Fibroblast of skin of left quadriceps (primary cell): ENCODE measurements at regions not wholly inside any gene's neighbourhood (a gene's known extent, or its start where the extent isn't known, plus 50 kb on each side); places are given as distances from the start of the nearest gene placed in this dataset.
"Not testable (repeated sequence)": the region's sequence is repeated elsewhere in the genome, so short reads cannot be mapped to it uniquely, and the experiment has no call there.

ENCODE experiments used
- DNase-seq, 2 experiments: peaks; one replicate each; pipeline ENCODE4 v3.0.0-alpha.2; 2013; ENCODE audit warnings: low read depth in 2 of 2

GRCh38 chr3:28575746-28576613 is 227.4 kb upstream of the AZI2 start:
- DNase-seq = no peak

DNA sequence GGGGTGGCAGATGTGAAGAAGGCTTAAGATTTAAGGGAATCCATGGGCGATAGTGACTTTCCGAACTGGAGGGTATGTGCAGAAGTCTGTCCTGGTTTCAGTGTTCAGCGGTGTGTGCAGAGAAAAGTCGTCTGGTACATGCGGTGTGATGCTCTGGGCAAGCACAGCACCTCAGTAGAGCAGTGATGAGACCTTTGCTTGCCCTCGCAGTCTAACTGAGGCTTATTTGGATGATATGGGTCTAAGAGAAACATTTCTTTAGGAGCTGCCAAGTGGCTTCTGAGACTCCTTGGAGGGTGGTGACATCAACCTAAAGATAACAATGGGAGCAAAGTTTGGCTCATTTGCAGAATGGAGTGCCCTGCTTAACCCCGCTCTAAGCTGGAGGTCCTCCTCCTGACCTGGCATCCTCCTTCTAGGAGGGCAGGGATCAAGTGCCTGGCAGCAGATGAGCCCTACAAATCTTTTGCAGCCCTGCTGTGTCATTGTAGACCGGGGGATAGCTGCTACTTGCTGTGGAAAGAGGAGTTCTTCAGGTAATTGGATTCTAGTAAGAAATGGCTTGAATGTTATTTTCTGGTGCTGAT is 228.1 kb upstream of the AZI2 start:
- DNase-seq = no peak

- no peak for DNase-seq
Measured at GRCh38 chr3:28577941-28578500, 229.4 kb upstream of the AZI2 start.

DNA sequence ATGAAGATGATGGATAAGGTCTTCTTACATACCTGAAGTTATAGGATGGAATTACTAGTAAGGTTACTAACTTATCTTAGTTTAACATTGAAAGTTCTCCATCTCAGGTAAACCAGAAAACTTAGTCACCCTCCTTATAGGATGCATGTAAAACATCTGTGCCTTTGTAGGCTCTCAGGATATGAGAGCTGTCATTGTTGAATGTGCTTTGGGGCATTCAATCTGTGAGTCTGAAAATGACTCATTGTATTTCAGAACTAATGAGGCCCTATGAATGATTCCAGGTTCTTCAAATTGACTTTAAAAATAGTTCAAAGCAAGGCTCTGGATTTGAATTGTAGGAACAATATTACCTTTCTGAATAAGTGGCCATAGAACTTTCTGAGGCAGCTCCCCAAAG is 237.7 kb upstream of the AZI2 start:
- DNase-seq = no peak

DNA sequence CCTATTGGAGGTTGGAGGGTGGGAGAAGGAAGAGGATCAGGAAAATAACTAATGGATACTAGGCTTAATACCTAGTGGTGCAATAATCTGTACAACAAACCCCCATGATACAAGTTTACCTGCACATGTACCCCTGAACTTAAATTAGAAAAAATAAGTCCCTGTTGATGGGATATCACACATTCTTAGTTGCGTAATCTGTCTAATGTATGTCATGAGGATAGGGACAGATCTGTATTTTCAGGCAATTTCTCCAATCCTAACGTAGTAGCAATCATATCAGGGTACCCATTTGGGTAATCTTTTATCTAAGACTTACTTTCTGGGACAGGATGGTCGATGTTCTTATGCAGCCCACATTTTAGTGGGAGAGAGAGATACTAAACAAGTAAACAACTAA is 239.1 kb upstream of the AZI2 start:
- DNase-seq = no peak

DNA sequence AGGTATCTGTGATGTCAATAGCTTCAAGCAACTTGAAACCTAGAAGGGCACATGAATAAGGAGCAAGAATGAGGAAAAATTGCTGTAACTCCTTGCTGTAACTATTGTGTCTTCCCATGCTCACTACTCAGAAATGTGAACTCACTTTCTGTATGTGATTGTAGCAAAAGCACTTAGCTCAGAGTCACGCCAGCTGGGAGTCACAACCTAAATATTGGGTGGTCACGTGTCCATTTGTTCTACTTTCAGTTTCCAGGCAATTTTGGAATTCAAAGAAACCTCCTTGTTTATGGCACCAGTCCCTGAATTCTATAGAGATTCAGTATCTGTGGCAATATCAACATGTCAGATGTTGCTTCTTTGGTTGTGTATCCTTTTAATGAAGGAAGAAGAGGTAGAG is 241.6 kb upstream of the AZI2 start:
- no peak for DNase-seq

- DNase-seq = no peak
Measured at GRCh38 chr3:28590860-28591259, 242.2 kb upstream of the AZI2 start.

- no peak for DNase-seq
Measured at GRCh38 chr3:28595372-28595771, 246.7 kb upstream of the AZI2 start.

GRCh38 chr3:28597452-28597851 is 248.8 kb upstream of the AZI2 start:
- DNase-seq = no peak

GRCh38 chr3:28598165-28598564 is 249.5 kb upstream of the AZI2 start:
- DNase-seq = no peak

GRCh38 chr3:28601291-28601690 is 252.7 kb upstream of the AZI2 start:
- no peak for DNase-seq

DNA sequence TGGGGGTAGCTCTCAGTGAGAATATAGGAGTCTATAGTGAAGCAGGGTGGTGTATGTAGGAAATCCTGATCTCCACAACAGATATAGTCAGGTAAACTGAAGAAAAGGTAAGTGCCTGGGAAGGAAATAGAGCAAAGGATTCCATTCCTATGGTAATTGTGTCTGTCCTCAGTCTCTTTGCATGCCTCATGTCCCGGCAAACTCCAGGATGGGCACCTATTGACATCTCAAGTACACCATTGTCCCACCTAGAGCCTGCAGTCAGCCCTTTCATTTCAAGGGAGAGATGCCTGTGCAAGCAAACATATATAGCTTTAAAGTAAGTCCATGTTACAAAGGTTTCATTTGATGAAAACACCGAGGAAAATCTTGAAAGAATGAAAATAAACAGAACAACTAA is 257.7 kb upstream of the AZI2 start:
- no peak for DNase-seq

DNA sequence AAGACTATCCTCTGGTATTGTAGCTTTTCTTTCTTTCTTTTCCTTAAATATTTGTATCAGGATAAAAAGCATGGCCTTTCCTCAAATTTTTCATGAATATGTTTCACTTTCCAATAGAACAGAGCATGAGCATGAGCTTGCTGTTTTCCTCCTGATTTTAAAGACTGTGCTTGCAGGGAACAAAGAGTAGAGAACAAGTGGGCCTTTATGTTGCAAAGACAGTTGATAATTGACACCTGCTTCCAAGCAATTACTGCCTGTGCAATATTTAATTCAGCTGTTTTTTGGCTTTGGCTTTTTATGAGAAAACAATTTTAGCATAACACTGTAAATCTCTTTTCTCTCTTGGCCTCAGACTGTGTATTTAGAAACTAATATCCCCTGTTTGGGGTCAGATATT is 263.6 kb upstream of the AZI2 start:
- DNase-seq = no peak

DNA sequence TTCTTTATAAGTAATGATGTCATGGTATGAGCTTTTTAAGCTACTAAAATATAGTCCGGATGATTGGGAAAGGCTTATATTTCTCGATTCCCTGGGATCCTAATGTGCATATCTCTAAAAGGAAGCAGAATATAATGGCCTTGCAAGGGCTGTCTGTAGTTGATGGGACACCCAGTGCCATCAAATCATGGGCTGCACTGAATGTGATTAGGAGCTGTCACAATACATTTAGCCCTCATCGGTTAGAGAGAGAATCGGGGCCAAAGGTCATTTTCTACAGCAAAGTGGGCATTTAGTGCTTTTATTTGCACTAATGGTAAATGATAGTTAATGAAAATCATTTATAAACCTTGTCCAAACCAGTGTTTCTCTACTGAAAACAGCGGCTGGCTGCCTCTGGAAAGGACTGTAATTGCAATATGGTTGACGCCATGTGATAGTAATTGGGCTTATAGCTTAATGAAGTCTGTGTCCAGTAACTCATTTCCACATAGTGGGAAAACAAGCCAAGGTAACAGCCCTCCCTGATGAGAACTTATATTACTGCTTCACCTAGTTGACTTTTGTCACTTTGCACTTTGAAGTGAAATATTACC is 265.0 kb upstream of the AZI2 start:
- DNase-seq = no peak

DNA sequence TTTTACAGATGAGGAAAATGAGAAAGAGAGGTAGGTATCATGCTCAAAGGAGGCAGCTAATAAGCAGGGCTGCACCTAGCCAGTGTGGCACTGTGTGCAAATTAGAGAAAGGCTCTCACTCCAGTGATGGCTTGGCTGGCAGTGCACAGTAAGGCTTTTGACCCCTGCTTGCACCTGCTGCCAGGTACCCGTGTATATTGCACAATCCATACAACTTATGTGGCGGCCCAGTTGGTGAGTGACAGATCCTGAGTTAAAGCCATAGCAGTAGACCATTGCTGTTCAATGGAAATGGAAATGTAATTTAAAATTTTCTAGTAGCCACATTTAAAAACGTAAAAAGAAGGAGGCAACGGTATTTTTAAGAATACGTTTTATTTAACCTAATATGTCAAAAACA is 266.4 kb upstream of the AZI2 start:
- DNase-seq = no peak

DNA sequence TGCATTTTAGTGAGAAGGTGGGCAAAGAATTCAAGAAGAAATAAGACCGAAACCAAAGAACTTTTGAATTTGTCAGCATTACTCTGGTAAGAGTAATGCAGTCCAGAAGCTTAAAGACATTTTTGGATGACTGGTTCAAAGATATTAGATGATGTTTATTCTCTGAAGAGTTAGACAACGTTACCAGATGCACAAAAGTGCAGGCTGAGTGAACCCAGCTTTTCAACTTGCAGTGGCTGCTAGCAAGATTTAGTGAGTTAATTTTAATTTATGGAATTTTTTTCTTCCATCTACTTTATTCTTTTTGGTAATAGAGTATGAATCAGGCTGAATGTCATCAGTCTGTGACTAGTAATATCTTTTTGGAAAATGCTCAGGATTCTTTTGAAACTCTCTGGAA is 267.3 kb upstream of the AZI2 start:
- DNase-seq = no peak

- DNase-seq = no peak
Measured at GRCh38 chr3:28617821-28618220, 269.2 kb upstream of the AZI2 start.

DNA sequence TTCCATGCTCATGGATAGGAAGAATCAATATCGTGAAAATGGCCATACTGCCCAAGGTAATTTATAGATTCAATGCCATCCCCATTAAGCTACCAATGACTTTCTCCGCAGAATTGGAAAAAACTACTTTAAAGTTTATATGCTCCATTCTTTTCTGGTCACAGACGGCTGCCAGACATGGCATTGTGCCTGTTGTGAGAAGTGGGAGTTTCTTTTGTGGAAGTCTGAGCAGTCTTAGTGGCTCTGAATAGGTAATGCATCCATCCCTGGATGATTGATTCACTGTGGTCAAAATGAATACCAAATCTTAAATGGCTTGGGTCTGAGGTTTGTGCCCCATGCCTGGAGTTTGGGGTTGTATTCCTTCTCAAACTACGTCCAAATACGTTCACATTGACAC is 274.5 kb upstream of the AZI2 start:
- DNase-seq = no peak

DNA sequence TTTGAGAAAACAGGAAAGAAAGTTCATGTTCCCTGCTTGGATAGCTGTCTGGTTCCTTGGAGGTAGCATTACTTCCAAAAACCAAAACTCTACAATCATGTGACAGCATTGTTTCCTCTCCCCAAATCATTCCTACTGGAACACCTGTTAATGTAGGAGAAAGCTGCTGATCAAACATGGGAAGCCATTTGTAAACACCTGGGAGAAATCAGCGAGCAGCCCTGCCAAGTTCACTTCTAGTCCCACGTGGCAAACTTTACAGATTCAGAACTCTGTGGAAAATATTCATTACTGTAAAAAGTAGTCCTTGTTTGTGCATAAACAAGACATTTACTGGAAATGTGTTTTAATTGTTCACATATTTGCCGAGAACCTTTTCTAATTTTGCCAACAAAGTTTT is 275.5 kb upstream of the AZI2 start:
- no peak for DNase-seq

DNA sequence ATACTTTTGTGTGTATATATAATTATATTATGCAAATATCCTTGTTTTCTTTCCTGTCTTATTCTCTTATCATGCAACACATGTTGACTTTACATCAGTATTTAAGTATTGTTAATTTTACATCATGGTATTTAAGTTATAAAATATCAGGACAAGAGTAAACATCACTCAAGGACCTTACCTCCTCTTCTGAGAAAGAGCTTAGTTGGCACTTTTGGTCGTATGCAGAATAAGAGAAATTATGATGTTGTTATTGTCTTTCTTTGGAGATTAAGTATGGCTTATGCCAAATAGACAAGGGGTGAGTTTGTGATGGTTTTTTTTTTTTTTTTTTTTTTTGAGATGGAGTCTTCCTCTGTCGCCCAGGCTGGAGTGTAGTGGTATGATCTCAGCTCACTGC is 279.2 kb upstream of the AZI2 start:
- not testable (repeated sequence) for DNase-seq

DNA sequence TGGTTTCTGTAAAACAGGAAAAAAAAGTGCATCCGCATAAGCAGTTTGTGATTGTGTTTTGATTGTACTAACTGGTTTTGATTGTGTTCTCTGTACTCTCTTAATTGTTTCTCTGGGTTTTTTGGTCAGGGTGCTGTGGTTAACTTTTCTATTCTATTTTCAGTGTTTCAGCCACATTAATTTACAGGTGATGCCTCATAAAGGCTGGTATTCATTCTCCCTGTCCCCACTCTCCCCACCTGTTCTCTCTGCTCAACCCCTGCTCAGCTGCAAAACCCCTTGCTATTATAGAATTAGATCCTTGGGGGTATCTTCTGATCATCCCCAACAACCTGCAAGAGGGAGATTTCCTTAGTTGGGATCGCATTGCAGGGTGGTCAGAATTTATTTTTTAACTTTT is 285.4 kb upstream of the AZI2 start:
- DNase-seq = no peak

DNA sequence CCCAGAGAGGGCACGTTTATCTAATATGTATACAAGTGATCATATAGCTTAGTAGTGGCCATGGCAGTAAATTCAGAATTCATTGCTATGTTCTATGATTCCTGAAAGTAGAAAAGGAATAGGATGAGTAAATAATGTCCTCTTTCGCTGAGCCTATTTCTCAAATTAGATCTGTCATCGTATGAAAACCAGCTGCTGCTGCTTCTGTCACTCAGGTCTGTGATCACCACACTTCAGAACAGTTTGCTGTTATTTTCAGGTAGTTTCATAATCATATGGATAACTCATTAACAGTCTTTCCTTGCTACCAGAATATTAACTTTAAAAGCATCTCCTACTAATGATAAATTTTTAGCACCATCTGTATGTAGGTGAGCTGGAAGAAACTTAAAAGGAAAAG is 289.1 kb upstream of the AZI2 start:
- no peak for DNase-seq

DNA sequence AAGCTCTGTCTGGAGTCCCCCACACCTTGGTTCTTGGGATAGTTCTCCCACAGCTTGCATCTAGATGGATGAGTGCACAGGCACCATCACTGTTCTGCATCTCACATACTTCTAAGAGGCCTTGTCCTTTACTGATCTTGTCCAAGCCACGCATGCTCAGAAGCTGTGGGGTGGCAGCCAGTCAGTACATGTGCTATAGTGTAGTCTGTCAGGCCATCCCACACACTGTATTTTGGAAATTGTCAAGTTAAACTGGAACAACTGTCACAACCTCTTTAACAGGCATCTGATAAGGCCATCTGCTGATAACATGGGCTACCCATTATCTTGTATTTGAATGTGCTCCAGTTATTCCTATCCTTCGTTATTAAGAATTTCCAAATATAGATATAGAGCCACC is 296.5 kb upstream of the AZI2 start:
- no peak for DNase-seq
